ENCODE measurements at regions not wholly inside any gene's neighbourhood (a gene's known extent, or its start where the extent isn't known, plus 50 kb on each side); places are given as distances from the start of the nearest gene placed in this dataset.

GRCh38 chr6:115468272-115469005, 592.3 kb downstream of the FRK start:
- Histone ChIP-seq H3K4me1 (ENCODE audit: control insufficient read depth, insufficient read depth, low read length) (no peaks in the 10 kb centered on the region), H3K79me2 (ENCODE audit: control insufficient read depth, insufficient read depth, low read length) (no peaks in the 10 kb centered on the region), H3K27me3 (replicated peaks in 1 of 2; ENCODE audit: control insufficient read depth in 2 of 2, insufficient read depth in 2 of 2, low read length in 1 of 2) (no peaks in the 10 kb centered on the region), H3K9me3 (replicated peaks; ENCODE audit: control insufficient read depth, insufficient read depth, low read length) (no peaks in the 10 kb centered on the region), H3K4me3 (no peak overlapping the region), H3K27ac (ENCODE audit: control insufficient read depth, insufficient read depth) (no peak overlapping the region), H2AFZ (ENCODE audit: control insufficient read depth, low read depth, low read length) (no peak overlapping the region), H3K4me2 (ENCODE audit: control insufficient read depth, insufficient read depth) (no peak overlapping the region), H3K9ac (ENCODE audit: control insufficient read depth, insufficient read depth, low read length) (no peak overlapping the region), H4K20me1 (ENCODE audit: control insufficient read depth, insufficient read depth) (no peaks in the 10 kb centered on the region), H3K36me3 (ENCODE audit: control insufficient read depth in 2 of 2, insufficient read depth in 2 of 2, low read length in 1 of 2) (no peaks in the 10 kb centered on the region)
- ATAC-seq (no peak), FAIRE-seq (no peak), DNase-seq (ENCODE audit: low read depth, low spot score) (no peak)
- intact Hi-C loops (cut with micrococcal nuclease; ENCODE audit: unreplicated experiment): no loop called here
- RAD21 ChIA-PET (ENCODE audit: unreplicated experiment): no interaction called here
- 11% methylated on average over 6 of the region's 6 CpGs for WGBS (ENCODE audit: insufficient coverage, insufficient replicate concordance, low lambda C conversion rate, missing lambda C conversion rate)
- TF ChIP-seq, protein P1, sequence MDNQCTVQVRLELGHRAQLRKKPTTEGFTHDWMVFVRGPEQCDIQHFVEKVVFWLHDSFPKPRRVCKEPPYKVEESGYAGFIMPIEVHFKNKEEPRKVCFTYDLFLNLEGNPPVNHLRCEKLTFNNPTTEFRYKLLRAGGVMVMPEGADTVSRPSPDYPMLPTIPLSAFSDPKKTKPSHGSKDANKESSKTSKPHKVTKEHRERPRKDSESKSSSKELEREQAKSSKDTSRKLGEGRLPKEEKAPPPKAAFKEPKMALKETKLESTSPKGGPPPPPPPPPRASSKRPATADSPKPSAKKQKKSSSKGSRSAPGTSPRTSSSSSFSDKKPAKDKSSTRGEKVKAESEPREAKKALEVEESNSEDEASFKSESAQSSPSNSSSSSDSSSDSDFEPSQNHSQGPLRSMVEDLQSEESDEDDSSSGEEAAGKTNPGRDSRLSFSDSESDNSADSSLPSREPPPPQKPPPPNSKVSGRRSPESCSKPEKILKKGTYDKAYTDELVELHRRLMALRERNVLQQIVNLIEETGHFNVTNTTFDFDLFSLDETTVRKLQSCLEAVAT (IDR thresholded peaks at IDR 0.05): no peak
- in situ Hi-C loops (cut with MboI): no loop called here
- SMC1A ChIA-PET (ENCODE audit: uncharacterized antibody, unreplicated experiment): no interaction called here
- CTCF ChIA-PET: no interaction called here
- BruUV-seq (replicated peaks): no TSS peak
- POLR2A ChIA-PET: no interaction called here

DNA sequence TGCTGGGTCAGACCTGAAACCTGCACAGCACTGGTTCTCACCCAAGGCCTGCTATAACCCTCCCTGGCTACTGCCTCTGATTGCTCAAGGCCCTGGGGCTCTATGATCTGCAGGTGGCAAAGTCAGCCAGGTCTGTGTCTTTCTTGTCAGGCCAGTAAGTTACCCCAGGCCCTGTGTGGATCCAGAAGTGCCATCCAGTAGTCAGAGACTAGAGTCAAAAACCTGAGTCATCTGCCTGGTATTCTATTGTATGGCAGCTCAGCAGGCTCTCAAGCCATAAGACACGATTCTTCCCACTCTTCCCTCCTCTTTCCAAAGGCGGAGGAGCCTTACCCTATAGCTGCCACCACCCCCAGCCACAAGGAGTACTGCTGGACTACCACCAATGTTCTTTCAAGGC, 593.0 kb downstream of the FRK start:
- DNase-seq (ENCODE audit: low read depth, low spot score): no peak
- BruUV-seq (replicated peaks): no TSS peak
- intact Hi-C loops (cut with micrococcal nuclease; ENCODE audit: unreplicated experiment): no loop called here
- Histone ChIP-seq H3K79me2 (ENCODE audit: control insufficient read depth, insufficient read depth, low read length) (no peaks in the 10 kb centered on the region), H3K4me1 (ENCODE audit: control insufficient read depth, insufficient read depth, low read length) (no peaks in the 10 kb centered on the region), H3K4me3 (no peak overlapping the region), H3K9ac (ENCODE audit: control insufficient read depth, insufficient read depth, low read length) (no peak overlapping the region), H3K36me3 (ENCODE audit: control insufficient read depth in 2 of 2, insufficient read depth in 2 of 2, low read length in 1 of 2) (no peaks in the 10 kb centered on the region), H3K27ac (ENCODE audit: control insufficient read depth, insufficient read depth) (no peak overlapping the region), H3K27me3 (replicated peaks in 1 of 2; ENCODE audit: control insufficient read depth in 2 of 2, insufficient read depth in 2 of 2, low read length in 1 of 2) (no peaks in the 10 kb centered on the region), H3K9me3 (replicated peaks; ENCODE audit: control insufficient read depth, insufficient read depth, low read length) (no peaks in the 10 kb centered on the region), H3K4me2 (ENCODE audit: control insufficient read depth, insufficient read depth) (no peak overlapping the region), H2AFZ (ENCODE audit: control insufficient read depth, low read depth, low read length) (no peak overlapping the region), H4K20me1 (ENCODE audit: control insufficient read depth, insufficient read depth) (no peaks in the 10 kb centered on the region)
- ChIA-PET SMC1A (ENCODE audit: uncharacterized antibody, unreplicated experiment) (no interaction called here), POLR2A (no interaction called here), RAD21 (ENCODE audit: unreplicated experiment) (no interaction called here), CTCF (no interaction called here)
- in situ Hi-C loops (cut with MboI): no loop called here
- WGBS (ENCODE audit: insufficient coverage, insufficient replicate concordance, low lambda C conversion rate, missing lambda C conversion rate): 0% methylated on average over 2 of the region's 2 CpGs
- no peak for ATAC-seq
- no peak for FAIRE-seq
- TF ChIP-seq MEF2B (IDR thresholded peaks at IDR 0.05; ENCODE audit: partially characterized antibody, poor library complexity, severe bottlenecking) (no peak), SP1 (IDR thresholded peaks at IDR 0.05; ENCODE audit: low read depth, low read length) (no peak), NBN (IDR thresholded peaks at IDR 0.05) (no peak), MTA2 (IDR thresholded peaks at IDR 0.05; ENCODE audit: low read depth) (no peak), RELA (IDR thresholded peaks at IDR 0.05; ENCODE audit: borderline replicate concordance, partially characterized antibody) (no peak), GABPA (IDR thresholded peaks at IDR 0.05; ENCODE audit: low read depth) (no peak), CREM (IDR thresholded peaks at IDR 0.05; ENCODE audit: low read depth) (no peak), MEF2A (IDR thresholded peaks at IDR 0.05; ENCODE audit: insufficient read depth, low read depth, low read length) (no peak), HDAC6 (IDR thresholded peaks at IDR 0.05; ENCODE audit: unreplicated experiment) (no peak)
- TF ChIP-seq, protein P2, sequence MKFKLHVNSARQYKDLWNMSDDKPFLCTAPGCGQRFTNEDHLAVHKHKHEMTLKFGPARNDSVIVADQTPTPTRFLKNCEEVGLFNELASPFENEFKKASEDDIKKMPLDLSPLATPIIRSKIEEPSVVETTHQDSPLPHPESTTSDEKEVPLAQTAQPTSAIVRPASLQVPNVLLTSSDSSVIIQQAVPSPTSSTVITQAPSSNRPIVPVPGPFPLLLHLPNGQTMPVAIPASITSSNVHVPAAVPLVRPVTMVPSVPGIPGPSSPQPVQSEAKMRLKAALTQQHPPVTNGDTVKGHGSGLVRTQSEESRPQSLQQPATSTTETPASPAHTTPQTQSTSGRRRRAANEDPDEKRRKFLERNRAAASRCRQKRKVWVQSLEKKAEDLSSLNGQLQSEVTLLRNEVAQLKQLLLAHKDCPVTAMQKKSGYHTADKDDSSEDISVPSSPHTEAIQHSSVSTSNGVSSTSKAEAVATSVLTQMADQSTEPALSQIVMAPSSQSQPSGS (IDR thresholded peaks at IDR 0.05; ENCODE audit: low read length): no peak
